HCT116 (cell line): ENCODE measurements at regions not wholly inside any gene's neighbourhood (a gene's known extent, or its start where the extent isn't known, plus 50 kb on each side); places are given as distances from the start of the nearest gene placed in this dataset.
"Not testable (repeated sequence)": the region's sequence is repeated elsewhere in the genome, so short reads cannot be mapped to it uniquely, and the experiment has no call there.

Experiments used
- ATAC-seq: fragments of 200-7000 bp; cut with Tn5 transposase; 2 replicates; pipeline ENCODE4 v1.9.1; 2020; ENCODE audit warnings: mild to moderate bottlenecking, moderate library complexity
- BruUV-seq: library from RNA; stranded (reverse); fragments of 400-500 nt; replicated peaks from 2 replicates; lab custom pipeline; 2021; lab: Mats Ljungman, UMichigan
- CTCF ChIA-PET: fragments of 300-600 bp; sonication (Branson Sonifier 250); formaldehyde crosslinking; loops from one replicate; lab custom pipeline; 2021; ENCODE audit warnings: antibody characterized with exemption; lab: Charles Lee
- POLR2A ChIA-PET: fragments of 300-600, 350-600 bp; sonication (Branson Sonifier 250); formaldehyde crosslinking; loops from one replicate; lab custom pipeline; 2021; ENCODE audit warnings: antibody characterized with exemption; lab: Charles Lee
- RAD21 ChIA-PET, 2 experiments: fragments of 300-600 bp; sonication (Branson Sonifier 250); formaldehyde crosslinking; loops; one replicate each; lab custom pipeline; 2023; ENCODE audit warnings: low total read pairs in 2 of 2; ENCODE audit not compliant: uncharacterized antibody in 2 of 2, unreplicated experiment in 2 of 2, low non-redundant PET in 1 of 2; lab: Charles Lee
- DNase-seq: peaks from one replicate; pipeline ENCODE4 v3.0.0-alpha.2; 2010; ENCODE audit warnings: low read depth, low spot score
- H2AFZ ChIP-seq: fragments of 200-600 bp; shearing (Covaris generic), sonication (generic); 2 replicates; pipeline ENCODE4 v1.6.1; 2017; ENCODE audit warnings: low read depth, mixed run types, mixed read lengths, antibody characterized with exemption, low read length; ENCODE audit not compliant: poor library complexity, severe bottlenecking
- H3K27ac ChIP-seq: 2 replicates; pipeline ENCODE4 v1.5.1; 2012; ENCODE audit warnings: low read depth, low read length
- H3K27me3 ChIP-seq: fragments of 200-600 bp; sonication (generic); 2 replicates; pipeline ENCODE4 v1.6.1; 2016; ENCODE audit warnings: mixed run types, low read length, mixed read lengths; ENCODE audit not compliant: insufficient read depth
- H3K36me3 ChIP-seq, 2 experiments: fragments of 200-500 bp in 1 of 2; fragments of 200-600 bp in 1 of 2; sonication (Bioruptor generic) in 1 of 2; sonication (generic) in 1 of 2; 2 replicates each; pipeline versions ENCODE4 v1.5.1 to v1.6.1; 2014 to 2016; ENCODE audit warnings: low read length in 2 of 2, inconsistent platforms in 1 of 2, mixed read lengths in 1 of 2, mixed run types in 1 of 2; ENCODE audit not compliant: insufficient read depth in 2 of 2, control insufficient read depth in 1 of 2
- H3K4me1 ChIP-seq, 2 experiments: fragments of 200-600 bp in 1 of 2; sonication (generic) in 1 of 2; 2 replicates each; pipeline versions ENCODE4 v1.5.1 to v1.6.1; 2012 to 2017; ENCODE audit warnings: low read length in 2 of 2, inconsistent platforms in 1 of 2, mild to moderate bottlenecking in 1 of 2, mixed read lengths in 1 of 2, mixed run types in 1 of 2, moderate library complexity in 1 of 2; ENCODE audit not compliant: insufficient read depth in 2 of 2, control insufficient read depth in 1 of 2
- H3K4me2 ChIP-seq: fragments of 200-600 bp; sonication (generic); 2 replicates; pipeline ENCODE4 v1.6.1; 2017; ENCODE audit warnings: mixed run types, low read length, mixed read lengths
- H3K4me3 ChIP-seq, 2 experiments: fragments of 200-600 bp in 1 of 2; sonication (generic) in 1 of 2; replicated peaks in 1 of 2; 2 replicates each; pipeline ENCODE4 v1.5.1; 2011 to 2016; ENCODE audit warnings: low read length in 2 of 2, control low read depth in 1 of 2, low read depth in 1 of 2, mild to moderate bottlenecking in 1 of 2, mixed read lengths in 1 of 2, mixed run types in 1 of 2
- H3K79me2 ChIP-seq: fragments of 200-600 bp; sonication (generic); 2 replicates; pipeline ENCODE4 v1.6.1; 2017; ENCODE audit warnings: mild to moderate bottlenecking, mixed run types, low read length, moderate library complexity, mixed read lengths; ENCODE audit not compliant: insufficient read depth
- H3K9ac ChIP-seq: fragments of 200-600 bp; sonication (generic); 2 replicates; pipeline ENCODE4 v1.6.1; 2016; ENCODE audit warnings: low read length, mixed read lengths
- H3K9me2 ChIP-seq: fragments of 200-600 bp; sonication (generic), shearing (Covaris generic); 2 replicates; pipeline ENCODE4 v1.6.1; 2017; ENCODE audit warnings: mixed run types, mild to moderate bottlenecking, moderate library complexity; ENCODE audit not compliant: insufficient read depth
- H3K9me3 ChIP-seq, 2 experiments: fragments of 200-500 bp in 1 of 2; fragments of 200-600 bp in 1 of 2; sonication (Bioruptor generic) in 1 of 2; sonication (generic) in 1 of 2; 2 replicates each; pipeline ENCODE4 v1.6.1; 2014 to 2017; ENCODE audit warnings: low read length in 2 of 2, mixed read lengths in 2 of 2, inconsistent platforms in 1 of 2, low read depth in 1 of 2, mild to moderate bottlenecking in 1 of 2, mixed run types in 1 of 2, moderate library complexity in 1 of 2; ENCODE audit not compliant: control insufficient read depth in 1 of 2, insufficient read depth in 1 of 2
- H4K20me1 ChIP-seq: fragments of 200-600 bp; sonication (generic), shearing (Covaris generic); 2 replicates; pipeline ENCODE4 v1.6.1; 2017; ENCODE audit warnings: mixed run types, mild to moderate bottlenecking, moderate library complexity; ENCODE audit not compliant: insufficient read depth
- EGR1 ChIP-seq: IDR thresholded peaks from 2 replicates; pipeline ENCODE4 v1.6.1; 2012; ENCODE audit warnings: low read depth
- ELF1 ChIP-seq: IDR thresholded peaks from 2 replicates; pipeline ENCODE4 v1.6.1; 2012; ENCODE audit warnings: low read depth, borderline replicate concordance
- EZH2 ChIP-seq: fragments of 200-600 bp; sonication (generic); IDR thresholded peaks from 2 replicates; pipeline ENCODE4 v1.6.1; 2017; ENCODE audit warnings: antibody characterized with exemption, mixed run types
- EZH2phosphoT487 ChIP-seq: fragments of 200-600 bp; IDR thresholded peaks from 2 replicates; pipeline ENCODE4 v1.6.1; 2018; ENCODE audit warnings: antibody characterized with exemption, borderline replicate concordance
- FOSL1 ChIP-seq: IDR thresholded peaks from 2 replicates; pipeline ENCODE4 v1.6.1; 2012; ENCODE audit warnings: low read depth
- JUND ChIP-seq: IDR thresholded peaks from 2 replicates; pipeline ENCODE4 v1.6.1; 2012
- POLR2A ChIP-seq: IDR thresholded peaks from 2 replicates; pipeline ENCODE4 v1.7.0; 2011; ENCODE audit warnings: borderline replicate concordance; ENCODE audit not compliant: insufficient read depth, insufficient read length; ENCODE audit errors: extremely low read depth
- POLR2AphosphoS5 ChIP-seq: IDR thresholded peaks from 2 replicates; pipeline ENCODE4 v1.6.1; 2011; ENCODE audit warnings: mild to moderate bottlenecking, low read depth, low read length, moderate library complexity
- RAD21 ChIP-seq: IDR thresholded peaks from 2 replicates; pipeline ENCODE4 v1.6.1; 2012; ENCODE audit warnings: low read depth, mild to moderate bottlenecking
- SP1 ChIP-seq: IDR thresholded peaks from 2 replicates; pipeline ENCODE4 v1.6.1; 2012; ENCODE audit warnings: low read depth
- SRF ChIP-seq: IDR thresholded peaks from 2 replicates; pipeline ENCODE4 v1.6.1; 2012; ENCODE audit warnings: low read depth
- TCF7L2 ChIP-seq: IDR thresholded peaks from 2 replicates; pipeline ENCODE4 v1.7.0; 2011; ENCODE audit warnings: borderline replicate concordance, inconsistent platforms; ENCODE audit not compliant: insufficient read depth, insufficient read length; ENCODE audit errors: extremely low read depth
- YY1 ChIP-seq: IDR thresholded peaks from 2 replicates; pipeline ENCODE4 v1.6.1; 2011; ENCODE audit warnings: low read length, low read depth, moderate library complexity, mild to moderate bottlenecking; ENCODE audit not compliant: insufficient replicate concordance; ENCODE audit errors: extremely low read depth
- intact Hi-C: fragments of 100-400 bp; cut with micrococcal nuclease; formaldehyde crosslinking; loops from 2 replicates; pipeline ENCODE4 v1.10.0; 2022
- TF ChIP-seq, protein P1 (sequence below): IDR thresholded peaks from 2 replicates; pipeline ENCODE4 v1.6.1; 2011; ENCODE audit warnings: mild to moderate bottlenecking, low read length, moderate library complexity; ENCODE audit not compliant: insufficient replicate concordance; ENCODE audit errors: extremely low read depth
- TF ChIP-seq, protein P2 (sequence below): IDR thresholded peaks from 2 replicates; pipeline ENCODE4 v1.6.1; 2012

DNA sequence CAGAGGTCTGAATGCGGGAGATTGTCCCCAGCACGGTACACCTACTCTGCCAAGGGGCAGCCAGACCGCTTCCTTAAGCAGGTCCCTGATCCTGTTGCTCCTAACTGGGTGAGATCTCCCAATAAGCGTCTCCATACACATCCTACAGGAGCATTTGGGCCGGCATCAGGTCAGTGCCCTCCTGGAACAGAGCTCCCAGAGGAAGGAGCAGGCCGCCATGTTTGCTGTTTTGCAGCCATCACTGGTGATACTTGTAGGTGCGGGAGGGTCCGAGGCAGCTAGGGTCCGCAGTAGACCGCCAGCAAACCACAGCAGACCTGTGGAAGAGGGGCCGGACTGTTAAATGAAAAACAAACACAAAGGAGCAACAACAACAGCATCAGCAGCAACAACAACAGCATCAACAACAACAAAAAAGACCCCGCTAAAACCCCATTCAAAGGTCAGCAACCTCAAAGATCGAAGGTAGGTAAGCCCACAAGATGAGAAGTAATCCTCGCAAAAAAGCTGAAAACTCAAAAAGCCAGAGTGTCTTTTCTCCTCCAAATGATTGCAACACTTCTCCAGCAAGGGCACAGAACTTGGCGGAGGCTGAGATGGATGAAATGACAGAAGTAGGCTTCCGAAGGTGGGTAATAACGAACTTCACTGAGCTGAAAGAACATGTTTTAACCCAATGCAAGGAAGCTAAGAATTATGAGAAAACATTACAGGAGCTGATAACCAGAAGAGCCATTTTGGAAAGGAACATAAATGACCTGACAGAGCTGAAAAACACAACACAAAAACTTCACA, 79.0 kb upstream of the CDH7 start:
- Histone ChIP-seq H3K79me2 (no peaks in the 10 kb centered on the region), H3K27me3 (no peaks in the 10 kb centered on the region), H3K9ac (no peak overlapping the region), H3K9me3 (peaks cover 18 to 23% of the 10 kb centered on the region in 2 experiments; a peak in 2 of 4 replicates), H3K36me3 (no peaks in the 10 kb centered on the region), H3K27ac (no peak overlapping the region), H3K9me2 (no peaks in the 10 kb centered on the region), H3K4me2 (no peak overlapping the region), H3K4me3 (no peak overlapping the region), H2AFZ (no peak overlapping the region), H3K4me1 (no peaks in the 10 kb centered on the region), H4K20me1 (no peaks in the 10 kb centered on the region)
- BruUV-seq, result no TSS peak
- ChIA-PET RAD21 (no interaction called here), POLR2A (no interaction called here), CTCF (no interaction called here)
- DNase-seq (no peak), ATAC-seq (no peak)
- no peak for TF ChIP-seq FOSL1
- no peak for TF ChIP-seq SP1
- TF ChIP-seq SRF, result no peak
- no peak for TF ChIP-seq YY1
- no peak for TF ChIP-seq POLR2A
- no peak for TF ChIP-seq POLR2AphosphoS5
- TF ChIP-seq JUND, result no peak
- TF ChIP-seq, protein P1, sequence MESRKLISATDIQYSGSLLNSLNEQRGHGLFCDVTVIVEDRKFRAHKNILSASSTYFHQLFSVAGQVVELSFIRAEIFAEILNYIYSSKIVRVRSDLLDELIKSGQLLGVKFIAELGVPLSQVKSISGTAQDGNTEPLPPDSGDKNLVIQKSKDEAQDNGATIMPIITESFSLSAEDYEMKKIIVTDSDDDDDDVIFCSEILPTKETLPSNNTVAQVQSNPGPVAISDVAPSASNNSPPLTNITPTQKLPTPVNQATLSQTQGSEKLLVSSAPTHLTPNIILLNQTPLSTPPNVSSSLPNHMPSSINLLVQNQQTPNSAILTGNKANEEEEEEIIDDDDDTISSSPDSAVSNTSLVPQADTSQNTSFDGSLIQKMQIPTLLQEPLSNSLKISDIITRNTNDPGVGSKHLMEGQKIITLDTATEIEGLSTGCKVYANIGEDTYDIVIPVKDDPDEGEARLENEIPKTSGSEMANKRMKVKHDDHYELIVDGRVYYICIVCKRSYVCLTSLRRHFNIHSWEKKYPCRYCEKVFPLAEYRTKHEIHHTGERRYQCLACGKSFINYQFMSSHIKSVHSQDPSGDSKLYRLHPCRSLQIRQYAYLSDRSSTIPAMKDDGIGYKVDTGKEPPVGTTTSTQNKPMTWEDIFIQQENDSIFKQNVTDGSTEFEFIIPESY, result no peak
- TF ChIP-seq TCF7L2, result no peak
- no peak for TF ChIP-seq EZH2phosphoT487
- no peak for TF ChIP-seq EZH2
- TF ChIP-seq EGR1, result no peak
- TF ChIP-seq, protein P2, sequence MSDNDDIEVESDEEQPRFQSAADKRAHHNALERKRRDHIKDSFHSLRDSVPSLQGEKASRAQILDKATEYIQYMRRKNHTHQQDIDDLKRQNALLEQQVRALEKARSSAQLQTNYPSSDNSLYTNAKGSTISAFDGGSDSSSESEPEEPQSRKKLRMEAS, result no peak
- TF ChIP-seq ELF1, result no peak
- TF ChIP-seq RAD21, result no peak
- intact Hi-C loops, result no loop called here

DNA sequence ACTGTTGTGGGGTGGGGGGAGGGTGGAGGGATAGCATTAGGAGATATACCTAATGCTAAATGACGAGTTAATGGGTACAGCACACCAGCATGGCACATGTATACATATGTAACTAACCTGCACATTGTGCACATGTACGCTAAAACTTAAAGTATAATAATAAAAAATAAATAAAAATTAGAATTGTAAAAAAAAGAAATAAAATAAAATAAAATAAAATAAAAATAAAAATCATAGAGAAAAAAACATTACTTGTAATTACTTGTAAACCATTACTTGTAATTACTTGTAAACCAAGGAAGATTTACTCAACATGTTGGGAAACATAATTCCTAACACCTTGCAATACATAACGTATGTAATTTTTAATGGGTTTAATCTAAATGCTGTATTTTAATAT, 80.7 kb upstream of the CDH7 start:
- H3K36me3 ChIP-seq, ATAC-seq, H3K27me3 ChIP-seq, H3K79me2 ChIP-seq, RAD21 ChIA-PET, H3K9ac ChIP-seq, POLR2A ChIA-PET, H3K4me1 ChIP-seq, H2AFZ ChIP-seq, H3K4me3 ChIP-seq, H4K20me1 ChIP-seq, DNase-seq, intact Hi-C loops, H3K4me2 ChIP-seq, H3K27ac ChIP-seq, H3K9me2 ChIP-seq, CTCF ChIA-PET, BruUV-seq: not testable (repeated sequence)
- peaks cover 12 to 22% of the 10 kb centered on the region in 2 experiments; a peak in 2 of 4 replicates for H3K9me3 ChIP-seq
